Parathyroid adenoma (tissue), 2 donors: ENCODE measurements at regions not wholly inside any gene's neighbourhood (a gene's known extent, or its start where the extent isn't known, plus 50 kb on each side); places are given as distances from the start of the nearest gene placed in this dataset.

Source experiments
- H2AFZ ChIP-seq: fragments of 300-600 bp; sonication (generic); one replicate; pipeline ENCODE4 v1.7.0; 2017; ENCODE audit warnings: antibody characterized with exemption, mild to moderate bottlenecking
- H3K27ac ChIP-seq: fragments of 300-600 bp; sonication (generic); one replicate; pipeline ENCODE4 v1.7.0; 2017
- H3K27me3 ChIP-seq: fragments of 300-600 bp; sonication (generic); one replicate; pipeline ENCODE4 v1.7.0; 2017; ENCODE audit warnings: low read length; ENCODE audit not compliant: control insufficient read depth, insufficient read depth
- H3K36me3 ChIP-seq: fragments of 300-600 bp; sonication (generic); one replicate; pipeline ENCODE4 v1.7.0; 2017; ENCODE audit warnings: low read length; ENCODE audit not compliant: control insufficient read depth, insufficient read depth
- H3K4me1 ChIP-seq: fragments of 300-600 bp; sonication (generic); one replicate; pipeline ENCODE4 v1.7.0; 2017; ENCODE audit warnings: control low read depth
- H3K4me2 ChIP-seq: fragments of 300-600 bp; sonication (generic); one replicate; pipeline ENCODE4 v1.7.0; 2017; ENCODE audit warnings: low read length
- H3K4me3 ChIP-seq: fragments of 300-600 bp; sonication (generic); one replicate; pipeline ENCODE4 v1.7.0; 2017; ENCODE audit warnings: low read depth, low read length
- H3K79me2 ChIP-seq: fragments of 300-600 bp; sonication (generic); one replicate; pipeline ENCODE4 v1.7.0; 2017; ENCODE audit warnings: control low read depth
- H3K9ac ChIP-seq: fragments of 300-600 bp; sonication (generic); one replicate; pipeline ENCODE4 v1.7.0; 2017; ENCODE audit warnings: mild to moderate bottlenecking
- H3K9me3 ChIP-seq: fragments of 300-600 bp; sonication (generic); one replicate; pipeline ENCODE4 v1.7.0; 2017; ENCODE audit warnings: low read length; ENCODE audit not compliant: control insufficient read depth
- TF ChIP-seq, protein P1 (sequence below): fragments of 300-600 bp; sonication (generic); IDR thresholded peaks from one replicate; pipeline ENCODE4 v1.7.0; 2017; ENCODE audit warnings: antibody characterized with exemption, mild to moderate bottlenecking
- donor health status: primary hyperparathyroidism.

DNA sequence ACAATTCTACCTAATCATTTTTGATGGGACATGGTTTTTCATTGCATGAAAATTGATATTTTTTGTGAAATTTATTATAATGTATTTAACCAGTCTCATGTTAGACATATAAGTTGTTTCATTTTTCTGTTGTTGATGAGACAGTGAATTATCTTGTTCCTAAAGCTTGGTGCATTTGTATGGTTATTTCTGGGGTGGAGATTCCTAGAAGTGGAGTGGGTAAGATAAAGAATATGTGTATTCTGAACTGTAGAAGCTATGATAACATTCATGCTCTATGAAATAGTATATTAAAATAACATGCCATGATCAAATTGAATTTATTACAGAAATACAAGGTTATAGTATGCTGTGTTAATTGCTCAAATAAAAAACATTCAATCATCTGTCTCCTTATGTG is 69.2 kb downstream of the BOLA3 start:
- H3K4me3 ChIP-seq = no peak overlapping the region
- H3K27me3 ChIP-seq = no peaks in the 10 kb centered on the region
- H3K36me3 ChIP-seq = no peaks in the 10 kb centered on the region
- no peak overlapping the region for H3K9ac ChIP-seq
- H3K9me3 ChIP-seq = no peaks in the 10 kb centered on the region
- TF ChIP-seq, protein P1, sequence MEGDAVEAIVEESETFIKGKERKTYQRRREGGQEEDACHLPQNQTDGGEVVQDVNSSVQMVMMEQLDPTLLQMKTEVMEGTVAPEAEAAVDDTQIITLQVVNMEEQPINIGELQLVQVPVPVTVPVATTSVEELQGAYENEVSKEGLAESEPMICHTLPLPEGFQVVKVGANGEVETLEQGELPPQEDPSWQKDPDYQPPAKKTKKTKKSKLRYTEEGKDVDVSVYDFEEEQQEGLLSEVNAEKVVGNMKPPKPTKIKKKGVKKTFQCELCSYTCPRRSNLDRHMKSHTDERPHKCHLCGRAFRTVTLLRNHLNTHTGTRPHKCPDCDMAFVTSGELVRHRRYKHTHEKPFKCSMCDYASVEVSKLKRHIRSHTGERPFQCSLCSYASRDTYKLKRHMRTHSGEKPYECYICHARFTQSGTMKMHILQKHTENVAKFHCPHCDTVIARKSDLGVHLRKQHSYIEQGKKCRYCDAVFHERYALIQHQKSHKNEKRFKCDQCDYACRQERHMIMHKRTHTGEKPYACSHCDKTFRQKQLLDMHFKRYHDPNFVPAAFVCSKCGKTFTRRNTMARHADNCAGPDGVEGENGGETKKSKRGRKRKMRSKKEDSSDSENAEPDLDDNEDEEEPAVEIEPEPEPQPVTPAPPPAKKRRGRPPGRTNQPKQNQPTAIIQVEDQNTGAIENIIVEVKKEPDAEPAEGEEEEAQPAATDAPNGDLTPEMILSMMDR = no peak
- H3K79me2 ChIP-seq = peaks cover 2% of the 10 kb centered on the region
- no peak overlapping the region for H2AFZ ChIP-seq
- no peaks in the 10 kb centered on the region for H3K4me1 ChIP-seq
- no peak overlapping the region for H3K27ac ChIP-seq
- no peak overlapping the region for H3K4me2 ChIP-seq

DNA sequence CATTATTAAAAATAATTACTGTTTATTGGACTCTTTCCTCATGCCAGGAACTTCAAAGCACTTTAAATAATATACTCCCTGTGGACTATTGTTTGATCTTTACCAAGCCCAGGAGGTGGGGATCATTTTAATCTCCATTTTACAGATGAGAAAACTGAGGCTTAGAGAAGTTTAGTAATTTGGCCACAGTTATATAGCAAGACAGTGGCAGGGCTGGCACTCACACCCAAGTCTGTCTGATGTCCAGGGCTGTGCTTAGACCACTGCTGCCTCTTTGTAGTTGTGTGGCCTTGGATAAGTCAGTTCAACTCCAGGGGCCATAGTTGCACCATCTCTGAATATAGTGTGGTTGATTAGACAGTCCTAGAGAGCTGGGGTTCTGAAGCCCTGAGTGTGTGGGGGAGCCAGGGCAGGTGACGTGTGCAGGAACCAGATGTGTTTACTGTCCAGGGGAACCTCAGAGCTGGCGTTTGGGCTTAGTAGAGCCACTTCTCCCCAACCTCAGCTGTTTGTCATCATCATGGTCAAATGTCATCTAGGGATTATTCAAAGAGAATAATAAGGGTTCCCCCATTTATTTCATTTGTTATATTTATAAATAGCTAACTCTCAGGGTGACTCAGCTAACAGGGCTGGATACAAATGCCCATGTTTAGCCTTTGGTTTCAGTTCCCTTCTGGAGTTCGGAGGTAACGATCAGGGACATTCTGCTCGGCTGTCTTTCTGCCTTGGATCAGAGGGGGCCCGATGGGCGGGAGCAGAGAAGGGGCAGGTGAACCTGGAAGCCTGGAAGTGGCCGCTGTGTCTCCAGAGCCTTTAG is 68.0 kb downstream of the BOLA3 start:
- H2AFZ ChIP-seq = no peak overlapping the region
- H3K9ac ChIP-seq = no peak overlapping the region
- no peaks in the 10 kb centered on the region for H3K4me1 ChIP-seq
- H3K27me3 ChIP-seq = no peaks in the 10 kb centered on the region
- H3K36me3 ChIP-seq = no peaks in the 10 kb centered on the region
- H3K79me2 ChIP-seq = peaks cover 2% of the 10 kb centered on the region
- no peak overlapping the region for H3K27ac ChIP-seq
- H3K9me3 ChIP-seq = no peaks in the 10 kb centered on the region
- H3K4me2 ChIP-seq = no peak overlapping the region
- TF ChIP-seq, protein P1 = no peak
- no peak overlapping the region for H3K4me3 ChIP-seq

DNA sequence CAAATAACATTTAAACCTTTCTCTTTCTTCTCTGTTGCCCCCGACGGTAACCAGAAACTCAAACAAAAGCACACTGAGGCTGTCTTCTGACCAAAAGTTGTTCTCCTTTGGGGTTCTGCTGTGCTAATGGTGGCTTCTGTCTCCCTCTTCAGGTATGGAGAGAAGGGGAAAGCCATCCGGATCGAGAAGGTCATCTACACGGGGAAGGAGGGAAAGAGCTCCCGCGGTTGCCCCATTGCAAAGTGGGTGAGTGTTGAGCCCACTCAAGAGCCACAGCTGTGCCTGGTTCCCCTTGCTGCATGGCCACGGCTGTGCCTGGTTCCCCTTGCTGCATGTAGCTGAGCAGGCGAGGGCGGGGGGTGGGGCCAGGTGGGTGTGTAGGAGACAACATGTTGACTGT is 67.4 kb downstream of the BOLA3 start:
- TF ChIP-seq, protein P1 = no peak
- no peak overlapping the region for H3K4me2 ChIP-seq
- H3K79me2 ChIP-seq = peaks cover 2% of the 10 kb centered on the region
- H3K27ac ChIP-seq = no peak overlapping the region
- no peak overlapping the region for H3K4me3 ChIP-seq
- no peaks in the 10 kb centered on the region for H3K4me1 ChIP-seq
- H3K36me3 ChIP-seq = no peaks in the 10 kb centered on the region
- H3K9ac ChIP-seq = no peak overlapping the region
- no peaks in the 10 kb centered on the region for H3K9me3 ChIP-seq
- no peaks in the 10 kb centered on the region for H3K27me3 ChIP-seq
- H2AFZ ChIP-seq = no peak overlapping the region

DNA sequence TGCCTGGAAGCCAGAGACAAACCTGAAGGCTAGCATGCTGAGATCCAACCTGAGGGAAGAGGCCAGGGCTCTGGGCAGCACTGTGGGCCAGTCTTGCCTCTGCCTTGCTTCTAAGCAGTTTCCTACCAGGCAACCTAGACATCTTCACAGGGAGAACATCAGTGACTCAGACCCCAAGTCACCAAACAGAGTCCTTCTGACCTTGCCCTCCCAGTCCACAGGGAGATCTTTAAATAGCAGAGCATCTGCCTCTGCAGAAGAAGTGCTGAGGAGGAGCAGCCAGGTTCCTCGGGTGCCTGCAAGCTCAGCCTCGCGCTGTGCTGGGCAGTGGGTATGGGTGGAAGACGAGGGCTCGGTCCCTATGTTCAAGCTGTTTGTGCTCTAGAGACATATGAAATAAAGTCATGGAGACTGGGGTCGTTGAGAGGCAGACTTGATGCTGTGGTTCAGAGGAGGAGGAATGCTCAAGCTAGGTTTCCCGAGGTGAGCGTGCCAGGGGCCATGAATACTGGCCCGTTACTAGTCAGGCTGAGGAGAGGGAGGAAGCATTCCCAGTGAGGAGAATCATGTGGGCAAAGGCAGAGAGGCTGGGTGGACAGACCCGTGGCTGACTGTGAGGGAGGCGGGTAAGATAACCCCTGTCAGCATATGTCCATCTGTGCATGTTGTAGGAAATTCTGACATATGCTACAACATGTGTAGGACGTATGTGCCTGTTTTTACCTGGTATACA is 66.5 kb downstream of the BOLA3 start:
- TF ChIP-seq, protein P1 = no peak
- H3K9ac ChIP-seq = no peak overlapping the region
- no peaks in the 10 kb centered on the region for H3K27me3 ChIP-seq
- H3K79me2 ChIP-seq = peaks cover 2% of the 10 kb centered on the region
- H3K4me3 ChIP-seq = no peak overlapping the region
- no peaks in the 10 kb centered on the region for H3K36me3 ChIP-seq
- no peak overlapping the region for H3K4me2 ChIP-seq
- no peak overlapping the region for H3K27ac ChIP-seq
- no peaks in the 10 kb centered on the region for H3K9me3 ChIP-seq
- H3K4me1 ChIP-seq = no peaks in the 10 kb centered on the region
- no peak overlapping the region for H2AFZ ChIP-seq
